HEK293T (cell line): ENCODE measurements at regions not wholly inside any gene's neighbourhood (a gene's known extent, or its start where the extent isn't known, plus 50 kb on each side); places are given as distances from the start of the nearest gene placed in this dataset.
A peak's percentile ranks its signal among the peaks of the same experiment; 100 is the strongest.

Experiments
- CTCF ChIA-PET: fragments of 350-600 bp; formaldehyde crosslinking; extraction: SDS; loops from one replicate; lab custom pipeline; 2021; ENCODE audit warnings: antibody characterized with exemption, inconsistent platforms; lab: Yijun Ruan, JAX
- POLR2A ChIA-PET: fragments of 350-600 bp; formaldehyde crosslinking; extraction: SDS; loops from one replicate; lab custom pipeline; 2020; ENCODE audit warnings: antibody characterized with exemption, inconsistent platforms; lab: Yijun Ruan, JAX
- DNase-seq: peaks from one replicate; pipeline ENCODE4 v3.0.0; 2012; ENCODE audit warnings: mixed read lengths; ENCODE audit errors: extremely low spot score
- ARNT ChIP-seq: fragments of 450-650 bp; IDR thresholded peaks from 2 replicates; pipeline ENCODE4 v1.6.1; 2017; ENCODE audit warnings: mild to moderate bottlenecking
- BHLHE40 ChIP-seq: fragments of 450-650 bp; IDR thresholded peaks from 2 replicates; pipeline ENCODE4 v1.6.1; 2016; ENCODE audit warnings: mild to moderate bottlenecking, moderate library complexity, borderline replicate concordance
- CTBP1 ChIP-seq: fragments of 450-650 bp; IDR thresholded peaks from 2 replicates; pipeline ENCODE4 v1.6.1; 2016; ENCODE audit warnings: borderline replicate concordance
- ELF4 ChIP-seq: fragments of 450-650 bp; IDR thresholded peaks from 2 replicates; pipeline ENCODE4 v1.6.1; 2017; ENCODE audit warnings: antibody characterized with exemption
- FOXA1 ChIP-seq: fragments of 450-650 bp; IDR thresholded peaks from 2 replicates; pipeline ENCODE4 v1.6.1; 2016; ENCODE audit warnings: mild to moderate bottlenecking
- FOXK2 ChIP-seq: fragments of 450-650 bp; IDR thresholded peaks from 2 replicates; pipeline ENCODE4 v1.6.1; 2016; ENCODE audit warnings: mild to moderate bottlenecking
- FOXM1 ChIP-seq: fragments of 450-650 bp; IDR thresholded peaks from 2 replicates; pipeline ENCODE4 v1.6.1; 2017; ENCODE audit warnings: mild to moderate bottlenecking, borderline replicate concordance
- HDGF ChIP-seq: fragments of 450-650 bp; IDR thresholded peaks from 2 replicates; pipeline ENCODE4 v1.6.1; 2017; ENCODE audit warnings: antibody characterized with exemption, borderline replicate concordance
- L3MBTL2 ChIP-seq: fragments of 450-650 bp; conservative IDR thresholded peaks from 2 replicates; pipeline ENCODE4 v1.6.1; 2016; ENCODE audit warnings: mild to moderate bottlenecking
- LEF1 ChIP-seq: fragments of 450-650 bp; IDR thresholded peaks from 2 replicates; pipeline ENCODE4 v1.6.1; 2017; ENCODE audit warnings: mild to moderate bottlenecking, borderline replicate concordance
- NFRKB ChIP-seq: fragments of 450-650 bp; IDR thresholded peaks from 2 replicates; pipeline ENCODE4 v1.6.1; 2016; ENCODE audit warnings: mild to moderate bottlenecking, moderate library complexity
- PKNOX1 ChIP-seq: fragments of 450-650 bp; IDR thresholded peaks from 2 replicates; pipeline ENCODE4 v1.6.1; 2016
- SP1 ChIP-seq: fragments of 450-650 bp; IDR thresholded peaks from 2 replicates; pipeline ENCODE4 v1.6.1; 2017
- SUZ12 ChIP-seq: fragments of 450-650 bp; IDR thresholded peaks from 2 replicates; pipeline ENCODE4 v1.6.1; 2016; ENCODE audit warnings: mild to moderate bottlenecking
- TARDBP ChIP-seq: fragments of 450-650 bp; IDR thresholded peaks from 2 replicates; pipeline ENCODE4 v1.6.1; 2016
- ZNF384 ChIP-seq: fragments of 450-650 bp; IDR thresholded peaks from 2 replicates; pipeline ENCODE4 v1.6.1; 2016

- ChIA-PET CTCF (interaction anchor here (1.7 kb wide), 1 partner anchor 60 kb away, joined by 3 read pairs; no protein-coding TSS in a partner anchor), POLR2A (no interaction called here)
- DNase-seq, result no peak
- no peak for TF ChIP-seq PKNOX1
- no peak for TF ChIP-seq ZNF384
- no peak for TF ChIP-seq NFRKB
- TF ChIP-seq L3MBTL2, result no peak
- no peak for TF ChIP-seq FOXK2
- no peak for TF ChIP-seq ELF4
- TF ChIP-seq FOXA1, result no peak
- no peak for TF ChIP-seq TARDBP
Observed at GRCh38 chr3:124075753-124076152, 83.8 kb upstream of the ROPN1 start.

- no peak for TF ChIP-seq FOXA1
- no peak for TF ChIP-seq TARDBP
- TF ChIP-seq CTBP1, result no peak
- TF ChIP-seq HDGF, result no peak
- no peak for TF ChIP-seq FOXM1
- no peak for TF ChIP-seq NFRKB
- TF ChIP-seq BHLHE40, result no peak
- no peak for TF ChIP-seq SUZ12
- TF ChIP-seq ZNF384, result no peak
- no peak for TF ChIP-seq ELF4
- no peak for TF ChIP-seq PKNOX1
- TF ChIP-seq SP1, result no peak
- TF ChIP-seq FOXK2, result no peak
- POLR2A ChIA-PET, result no interaction called here
- no peak for DNase-seq
- CTCF ChIA-PET, result interaction anchor here (1.7 kb wide), 1 partner anchor 60 kb away, joined by 3 read pairs; no protein-coding TSS in a partner anchor
Observed at GRCh38 chr3:124076235-124076634, 84.3 kb upstream of the ROPN1 start.

- POLR2A ChIA-PET, result no interaction called here
- peak; percentile 43 for DNase-seq
- TF ChIP-seq HDGF (no peak), ZNF384 (no peak), L3MBTL2 (no peak), SUZ12 (no peak), FOXK2 (no peak), SP1 (no peak), CTBP1 (no peak), FOXM1 (no peak), PKNOX1 (no peak), FOXA1 (no peak), ARNT (no peak), NFRKB (no peak), ELF4 (no peak), BHLHE40 (no peak), LEF1 (no peak), TARDBP (no peak)
- CTCF ChIA-PET, result interaction anchor here (0.7 to 1.8 kb wide), 11 partner anchors 9 to 67 kb away, joined by 3 to 15 read pairs (median 4); partner anchors contain the start of gene KALRN
Observed at GRCh38 chr3:124078953-124079911, 87.3 kb upstream of the ROPN1 start.

- ChIA-PET POLR2A (no interaction called here), CTCF (interaction anchor here (0.7 to 1.8 kb wide), 11 partner anchors 9 to 68 kb away, joined by 3 to 15 read pairs (median 4); partner anchors contain the start of gene KALRN)
- DNase-seq, result no peak
- TF ChIP-seq NFRKB, result no peak
Observed at GRCh38 chr3:124079912-124080276, 88.0 kb upstream of the ROPN1 start.

GRCh38 chr3:124082343-124082742 is 90.4 kb upstream of the ROPN1 start:
- POLR2A ChIA-PET, result no interaction called here
- CTCF ChIA-PET, result interaction anchor here (0.7 to 1.0 kb wide), 2 partner anchors 235 to 385 kb away, joined by 3 read pairs; no protein-coding TSS in a partner anchor
- no peak for TF ChIP-seq ARNT
- no peak for TF ChIP-seq PKNOX1
- TF ChIP-seq SP1, result no peak
- TF ChIP-seq L3MBTL2, result no peak
- no peak for TF ChIP-seq TARDBP
- no peak for TF ChIP-seq FOXA1
- TF ChIP-seq BHLHE40, result no peak
- TF ChIP-seq CTBP1, result no peak
- no peak for TF ChIP-seq SUZ12
- no peak for TF ChIP-seq FOXK2
- TF ChIP-seq HDGF, result no peak
- no peak for TF ChIP-seq LEF1
- no peak for TF ChIP-seq ZNF384
- no peak for TF ChIP-seq NFRKB
- no peak for DNase-seq
